Hypothalamus (tissue), 51 donors: ENCODE measurements at regions not wholly inside any gene's neighbourhood (a gene's known extent, or its start where the extent isn't known, plus 50 kb on each side); places are given as distances from the start of the nearest gene placed in this dataset.
"Not testable (repeated sequence)": the region's sequence is repeated elsewhere in the genome, so short reads cannot be mapped to it uniquely, and the experiment has no call there.

Source experiments
- DNase-seq, 51 donors: peaks; one replicate each; lab custom pipeline; 2025; lab: John Stamatoyannopoulos, UW

- DNase-seq = no peak
Measured at GRCh38 chr2:185245806-185246205, 492.8 kb upstream of the FSIP2 start.

- DNase-seq = no peak
Measured at GRCh38 chr2:185246717-185247116, 491.9 kb upstream of the FSIP2 start.

GRCh38 chr2:185255566-185255965 lies 483.0 kb upstream of the FSIP2 start:
- DNase-seq = no peak

- DNase-seq = no peak
Measured at GRCh38 chr2:185265747-185266146, 472.9 kb upstream of the FSIP2 start.

- no peak for DNase-seq
Measured at GRCh38 chr2:185268651-185269050, 470.0 kb upstream of the FSIP2 start.

- DNase-seq = no peak
Measured at GRCh38 chr2:185274718-185275484, 463.7 kb upstream of the FSIP2 start.

- not testable (repeated sequence) for DNase-seq
Measured at GRCh38 chr2:185275979-185276378, 462.6 kb upstream of the FSIP2 start.

- DNase-seq = no peak
Measured at GRCh38 chr2:185278761-185279160, 459.8 kb upstream of the FSIP2 start.

- DNase-seq = no peak
Measured at GRCh38 chr2:185279999-185280398, 458.6 kb upstream of the FSIP2 start.

- no peak for DNase-seq
Measured at GRCh38 chr2:185284696-185285095, 453.9 kb upstream of the FSIP2 start.

- DNase-seq = not testable (repeated sequence)
Measured at GRCh38 chr2:185290012-185290411, 448.6 kb upstream of the FSIP2 start.

GRCh38 chr2:185291035-185291647 lies 447.5 kb upstream of the FSIP2 start:
- peak in 10 of 51 donors; percentile 0 to 31 (median 4) for DNase-seq

GRCh38 chr2:185299867-185300266 lies 438.7 kb upstream of the FSIP2 start:
- DNase-seq = no peak

GRCh38 chr2:185306119-185306518 lies 432.5 kb upstream of the FSIP2 start:
- no peak for DNase-seq

GRCh38 chr2:185316383-185316782 lies 422.2 kb upstream of the FSIP2 start:
- no peak for DNase-seq

GRCh38 chr2:185318271-185318724 lies 420.3 kb upstream of the FSIP2 start:
- no peak for DNase-seq

- no peak for DNase-seq
Measured at GRCh38 chr2:185335879-185336278, 402.7 kb upstream of the FSIP2 start.

- no peak for DNase-seq
Measured at GRCh38 chr2:185337033-185337432, 401.6 kb upstream of the FSIP2 start.

GRCh38 chr2:185338104-185338503 lies 400.5 kb upstream of the FSIP2 start:
- no peak for DNase-seq

- no peak for DNase-seq
Measured at GRCh38 chr2:185347445-185347844, 391.2 kb upstream of the FSIP2 start.

GRCh38 chr2:185360776-185361175 lies 377.8 kb upstream of the FSIP2 start:
- DNase-seq = no peak

- DNase-seq = no peak
Measured at GRCh38 chr2:185372188-185372587, 366.4 kb upstream of the FSIP2 start.
